GM12878 (cell line): ENCODE measurements at regions not wholly inside any gene's neighbourhood (a gene's known extent, or its start where the extent isn't known, plus 50 kb on each side); places are given as distances from the start of the nearest gene placed in this dataset.

ENCODE experiments used
- ATAC-seq: fragments of 200-7000 bp; cut with Tn5 transposase; 3 replicates; pipeline ENCODE4 v1.9.1; 2020; ENCODE audit warnings: mild to moderate bottlenecking, moderate library complexity
- BruUV-seq: library from RNA; stranded (reverse); fragments of 400-500 nt; replicated peaks from 2 replicates; lab custom pipeline; 2021; lab: Mats Ljungman, UMichigan
- CTCF ChIA-PET: fragments of 300-600 bp; sonication (Branson Sonifier 250); formaldehyde crosslinking; extraction: SDS; loops from one replicate; lab custom pipeline; 2021; ENCODE audit warnings: inconsistent platforms; lab: Yijun Ruan, JAX
- POLR2A ChIA-PET: fragments of 350-600 bp; formaldehyde crosslinking; extraction: SDS; loops from one replicate; lab custom pipeline; 2021; ENCODE audit warnings: inconsistent platforms; lab: Charles Lee
- RAD21 ChIA-PET: fragments of 300-600 bp; sonication (Branson Sonifier 250); formaldehyde crosslinking; loops from one replicate; lab custom pipeline; 2023; ENCODE audit warnings: antibody characterized with exemption; ENCODE audit not compliant: unreplicated experiment; lab: Charles Lee
- SMC1A ChIA-PET: fragments of 300-600 bp; sonication (Branson Sonifier 250); formaldehyde crosslinking; loops from one replicate; lab custom pipeline; 2023; ENCODE audit not compliant: unreplicated experiment, uncharacterized antibody; lab: Charles Lee
- DNase-seq: peaks from one replicate; pipeline ENCODE4 v3.0.0-alpha.2; 2011; ENCODE audit warnings: low read depth, low spot score
- FAIRE-seq: peaks from 3 replicates; lab custom pipeline; 2011; peaks lifted over from hg19 to GRCh38; lab: Jason Lieb, UNC
- H2AFZ ChIP-seq: 2 replicates; pipeline ENCODE4 v1.6.0; 2011; ENCODE audit warnings: low read depth, low read length, control low read depth; ENCODE audit not compliant: control insufficient read depth
- H3K27ac ChIP-seq: 2 replicates; pipeline ENCODE4 v1.5.1; 2011; ENCODE audit warnings: control low read depth; ENCODE audit not compliant: control insufficient read depth, insufficient read depth
- H3K27me3 ChIP-seq, 2 experiments: replicated peaks in 1 of 2; 2 replicates each; pipeline versions ENCODE4 v1.6.0 to v1.6.1; 2011; ENCODE audit warnings: low read length in 1 of 2; ENCODE audit not compliant: control insufficient read depth in 2 of 2, insufficient read depth in 2 of 2
- H3K36me3 ChIP-seq, 2 experiments: 2 replicates each; pipeline ENCODE4 v1.5.1; 2011; ENCODE audit warnings: low read length in 1 of 2; ENCODE audit not compliant: control insufficient read depth in 2 of 2, insufficient read depth in 2 of 2
- H3K4me1 ChIP-seq: 2 replicates; pipeline ENCODE4 v1.6.1; 2011; ENCODE audit warnings: mild to moderate bottlenecking, low read length, moderate library complexity, mixed read lengths; ENCODE audit not compliant: control insufficient read depth, insufficient read depth
- H3K4me2 ChIP-seq: 2 replicates; pipeline ENCODE4 v1.6.0; 2011; ENCODE audit warnings: control low read depth; ENCODE audit not compliant: control insufficient read depth, insufficient read depth
- H3K4me3 ChIP-seq: fragments of 200-600 bp; sonication (generic); 2 replicates; pipeline ENCODE4 v1.5.1; 2016
- H3K79me2 ChIP-seq: 2 replicates; pipeline ENCODE4 v1.6.0; 2011; ENCODE audit warnings: low read length; ENCODE audit not compliant: control insufficient read depth, insufficient read depth
- H3K9ac ChIP-seq: 2 replicates; pipeline ENCODE4 v1.8.0; 2011; ENCODE audit warnings: low read length, control low read depth, mixed read lengths; ENCODE audit not compliant: control insufficient read depth, insufficient read depth
- H3K9me3 ChIP-seq: replicated peaks from 3 replicates; pipeline ENCODE4 v1.5.1; 2011; ENCODE audit warnings: mild to moderate bottlenecking, low read length; ENCODE audit not compliant: control insufficient read depth, insufficient read depth
- H4K20me1 ChIP-seq: 2 replicates; pipeline ENCODE4 v1.6.0; 2011; ENCODE audit not compliant: control insufficient read depth, insufficient read depth
- ATF7 ChIP-seq: fragments of 450-650 bp; IDR thresholded peaks from 2 replicates; pipeline ENCODE4 v1.6.1; 2016; ENCODE audit warnings: low read depth, mild to moderate bottlenecking
- BHLHE40 ChIP-seq, 2 experiments: fragments of 450-650 bp in 1 of 2; IDR thresholded peaks; 2 replicates each; pipeline ENCODE4 v1.6.1; 2011 to 2017; ENCODE audit warnings: low read depth in 2 of 2, borderline replicate concordance in 1 of 2, improper control_type of control experiment in 1 of 2, low read length in 1 of 2, mild to moderate bottlenecking in 1 of 2
- CBX3 ChIP-seq: fragments of 200-600 bp; sonication (generic); IDR thresholded peaks from 2 replicates; pipeline ENCODE4 v1.6.1; 2016; ENCODE audit warnings: low read depth, borderline replicate concordance
- CEBPB ChIP-seq, 2 experiments: fragments of 150-350 bp in 1 of 2; IDR thresholded peaks; 2 replicates each; pipeline ENCODE4 v1.6.1; 2012 to 2014; ENCODE audit warnings: low read depth in 2 of 2, low read length in 2 of 2, borderline replicate concordance in 1 of 2, inconsistent platforms in 1 of 2
- EGR1 ChIP-seq, 2 experiments: IDR thresholded peaks; 1 replicate in 1 of 2; 2 replicates in 1 of 2; pipeline ENCODE4 v1.6.1; 2011 to 2012; ENCODE audit warnings: low read depth in 2 of 2, low read length in 2 of 2, borderline replicate concordance in 1 of 2, mild to moderate bottlenecking in 1 of 2, moderate library complexity in 1 of 2
- ETV6 ChIP-seq, 2 experiments: fragments of 450-650 bp in 1 of 2; IDR thresholded peaks in 1 of 2; conservative IDR thresholded peaks in 1 of 2; 2 replicates each; pipeline ENCODE4 v1.6.1; 2014; ENCODE audit warnings: antibody characterized with exemption in 1 of 2, borderline replicate concordance in 1 of 2, low read depth in 1 of 2, mild to moderate bottlenecking in 1 of 2, moderate library complexity in 1 of 2
- NRF1 ChIP-seq: conservative IDR thresholded peaks from 2 replicates; pipeline ENCODE4 v1.6.1; 2011; ENCODE audit warnings: mild to moderate bottlenecking, low read depth, low read length, improper control_type of control experiment
- RAD21 ChIP-seq: IDR thresholded peaks from 2 replicates; pipeline ENCODE4 v1.6.1; 2011; ENCODE audit warnings: mild to moderate bottlenecking, low read depth, low read length, moderate library complexity; ENCODE audit not compliant: insufficient read depth
- RBBP5 ChIP-seq: fragments of 200-600 bp; sonication (generic); conservative IDR thresholded peaks from 2 replicates; pipeline ENCODE4 v1.6.1; 2016
- SIN3A ChIP-seq: IDR thresholded peaks from 2 replicates; pipeline ENCODE4 v1.6.1; 2012; ENCODE audit warnings: low read depth, low read length, improper control_type of control experiment
- SIX5 ChIP-seq: IDR thresholded peaks from 2 replicates; pipeline ENCODE4 v1.6.1; 2011; ENCODE audit warnings: mild to moderate bottlenecking, low read depth, low read length, moderate library complexity; ENCODE audit not compliant: severe bottlenecking
- SP1 ChIP-seq: IDR thresholded peaks from one replicate; pipeline ENCODE4 v1.6.1; 2011; ENCODE audit warnings: low read depth, low read length
- SPI1 ChIP-seq: IDR thresholded peaks from 2 replicates; pipeline ENCODE4 v1.6.1; 2011; ENCODE audit warnings: low read depth, mild to moderate bottlenecking, low read length, moderate library complexity, borderline replicate concordance; ENCODE audit not compliant: insufficient read depth
- SREBF1 ChIP-seq: IDR thresholded peaks from 2 replicates; pipeline ENCODE4 v1.6.1; 2012; ENCODE audit warnings: mild to moderate bottlenecking, low read length
- SUPT20H ChIP-seq: IDR thresholded peaks from 2 replicates; pipeline ENCODE4 v1.6.1; 2011; ENCODE audit warnings: low read depth, mild to moderate bottlenecking, low read length, moderate library complexity, borderline replicate concordance; ENCODE audit not compliant: control insufficient read depth
- TCF12 ChIP-seq: IDR thresholded peaks from 2 replicates; pipeline ENCODE4 v1.6.1; 2011; ENCODE audit warnings: low read depth, mild to moderate bottlenecking, low read length
- ZNF207 ChIP-seq: fragments of 450-650 bp; IDR thresholded peaks from 2 replicates; pipeline ENCODE4 v1.6.1; 2014; ENCODE audit warnings: antibody characterized with exemption, mild to moderate bottlenecking, borderline replicate concordance
- ZNF274 ChIP-seq: IDR thresholded peaks from one replicate; pipeline ENCODE4 v1.8.0; 2011; ENCODE audit not compliant: insufficient read length, insufficient read depth
- WGBS: methylation state at CpG from one replicate; pipeline ENCODE4 v1.1.6; 2016; ENCODE audit warnings: low lambda C conversion rate; ENCODE audit not compliant: insufficient replicate concordance, insufficient coverage; ENCODE audit errors: missing lambda C conversion rate; 5-methylcytosine and 5-hydroxymethylcytosine counted together
- in situ Hi-C: fragments of 300-500 bp; cut with MboI; formaldehyde crosslinking; loops from 9 replicates; pipeline ENCODE4 v1.14.3; 2018; ENCODE audit warnings: mixed read lengths
- intact Hi-C: fragments of 100-400 bp; cut with micrococcal nuclease; formaldehyde crosslinking; loops from one replicate; pipeline ENCODE4 v1.14.2; 2022; ENCODE audit not compliant: unreplicated experiment
- TF ChIP-seq, protein P1 (sequence below): fragments of 450-650 bp; IDR thresholded peaks from 2 replicates; pipeline ENCODE4 v1.6.1; 2017; ENCODE audit warnings: mild to moderate bottlenecking, moderate library complexity
- TF ChIP-seq, protein P2 (sequence below): fragments of 450-650 bp; IDR thresholded peaks from 2 replicates; pipeline ENCODE4 v1.6.1; 2017; ENCODE audit warnings: mild to moderate bottlenecking, low read depth, inconsistent platforms; ENCODE audit not compliant: poor library complexity, severe bottlenecking

DNA sequence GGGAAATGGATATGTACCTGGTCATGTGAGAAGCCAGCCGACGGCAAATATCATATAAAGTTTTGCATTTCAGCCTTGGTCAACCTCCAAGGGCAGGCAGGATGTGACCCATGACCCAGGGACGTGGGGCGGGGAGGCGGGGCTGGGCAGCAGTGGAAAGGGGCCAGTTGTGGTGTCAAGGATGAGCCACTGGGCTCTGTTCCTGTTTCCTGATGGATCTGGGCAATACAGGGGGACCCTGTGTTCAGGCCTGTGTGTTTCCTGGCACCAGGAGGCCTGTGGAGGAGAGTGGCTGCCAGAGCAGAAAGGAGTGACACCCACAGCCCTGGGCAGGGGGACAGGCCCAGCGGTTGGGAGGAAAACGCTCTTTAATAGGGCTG lies 106.9 kb downstream of the GATA6 start:
- SMC1A ChIA-PET, result interaction anchor here (0.7 kb wide), 1 partner anchor 277 kb away, joined by 3 read pairs; no protein-coding TSS in a partner anchor
- FAIRE-seq (no peak), ATAC-seq (no peak), DNase-seq (no peak)
- Histone ChIP-seq H3K36me3 (no peaks in the 10 kb centered on the region), H2AFZ (no peak overlapping the region), H3K4me3 (no peak overlapping the region), H3K4me1 (no peaks in the 10 kb centered on the region), H4K20me1 (no peaks in the 10 kb centered on the region), H3K27ac (no peak overlapping the region), H3K79me2 (no peaks in the 10 kb centered on the region), H3K9me3 (no peaks in the 10 kb centered on the region), H3K9ac (no peak overlapping the region), H3K4me2 (no peak overlapping the region), H3K27me3 (no peaks in the 10 kb centered on the region)
- in situ Hi-C loops (no loop called here), intact Hi-C loops (no loop called here)
- CTCF ChIA-PET, result no interaction called here
- POLR2A ChIA-PET, result no interaction called here
- WGBS, result 51% methylated on average over 7 of the region's 7 CpGs
- no TSS peak for BruUV-seq
- RAD21 ChIA-PET, result no interaction called here
- TF ChIP-seq SREBF1 (no peak), CEBPB (IDR thresholded peaks at IDR 0.05; ENCODE audit: borderline replicate concordance in 1 of 2, low read depth in 2 of 2, low read length in 2 of 2) (no peak), RBBP5 (no peak), SIX5 (no peak), BHLHE40 (IDR thresholded peaks at IDR 0.05; ENCODE audit: borderline replicate concordance in 1 of 2, low read depth in 2 of 2, low read length in 1 of 2) (no peak), EGR1 (IDR thresholded peaks at IDR 0.05; ENCODE audit: borderline replicate concordance in 1 of 2, low read depth in 2 of 2, low read length in 2 of 2) (no peak), ETV6 (conservative IDR thresholded peaks at IDR 0.05 in 1 of 2, IDR thresholded peaks at IDR 0.05 in 1 of 2; ENCODE audit: borderline replicate concordance in 1 of 2, low read depth in 1 of 2) (no peak), SP1 (no peak), ZNF207 (no peak), ZNF274 (no peak), CBX3 (no peak), SIN3A (no peak), ATF7 (no peak), RAD21 (no peak), SPI1 (no peak), SUPT20H (no peak), TCF12 (no peak), NRF1 (no peak)
- TF ChIP-seq, protein P1, sequence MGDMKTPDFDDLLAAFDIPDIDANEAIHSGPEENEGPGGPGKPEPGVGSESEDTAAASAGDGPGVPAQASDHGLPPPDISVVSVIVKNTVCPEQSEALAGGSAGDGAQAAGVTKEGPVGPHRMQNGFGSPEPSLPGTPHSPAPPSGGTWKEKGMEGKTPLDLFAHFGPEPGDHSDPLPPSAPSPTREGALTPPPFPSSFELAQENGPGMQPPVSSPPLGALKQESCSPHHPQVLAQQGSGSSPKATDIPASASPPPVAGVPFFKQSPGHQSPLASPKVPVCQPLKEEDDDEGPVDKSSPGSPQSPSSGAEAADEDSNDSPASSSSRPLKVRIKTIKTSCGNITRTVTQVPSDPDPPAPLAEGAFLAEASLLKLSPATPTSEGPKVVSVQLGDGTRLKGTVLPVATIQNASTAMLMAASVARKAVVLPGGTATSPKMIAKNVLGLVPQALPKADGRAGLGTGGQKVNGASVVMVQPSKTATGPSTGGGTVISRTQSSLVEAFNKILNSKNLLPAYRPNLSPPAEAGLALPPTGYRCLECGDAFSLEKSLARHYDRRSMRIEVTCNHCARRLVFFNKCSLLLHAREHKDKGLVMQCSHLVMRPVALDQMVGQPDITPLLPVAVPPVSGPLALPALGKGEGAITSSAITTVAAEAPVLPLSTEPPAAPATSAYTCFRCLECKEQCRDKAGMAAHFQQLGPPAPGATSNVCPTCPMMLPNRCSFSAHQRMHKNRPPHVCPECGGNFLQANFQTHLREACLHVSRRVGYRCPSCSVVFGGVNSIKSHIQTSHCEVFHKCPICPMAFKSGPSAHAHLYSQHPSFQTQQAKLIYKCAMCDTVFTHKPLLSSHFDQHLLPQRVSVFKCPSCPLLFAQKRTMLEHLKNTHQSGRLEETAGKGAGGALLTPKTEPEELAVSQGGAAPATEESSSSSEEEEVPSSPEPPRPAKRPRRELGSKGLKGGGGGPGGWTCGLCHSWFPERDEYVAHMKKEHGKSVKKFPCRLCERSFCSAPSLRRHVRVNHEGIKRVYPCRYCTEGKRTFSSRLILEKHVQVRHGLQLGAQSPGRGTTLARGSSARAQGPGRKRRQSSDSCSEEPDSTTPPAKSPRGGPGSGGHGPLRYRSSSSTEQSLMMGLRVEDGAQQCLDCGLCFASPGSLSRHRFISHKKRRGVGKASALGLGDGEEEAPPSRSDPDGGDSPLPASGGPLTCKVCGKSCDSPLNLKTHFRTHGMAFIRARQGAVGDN, result no peak
- TF ChIP-seq, protein P2, sequence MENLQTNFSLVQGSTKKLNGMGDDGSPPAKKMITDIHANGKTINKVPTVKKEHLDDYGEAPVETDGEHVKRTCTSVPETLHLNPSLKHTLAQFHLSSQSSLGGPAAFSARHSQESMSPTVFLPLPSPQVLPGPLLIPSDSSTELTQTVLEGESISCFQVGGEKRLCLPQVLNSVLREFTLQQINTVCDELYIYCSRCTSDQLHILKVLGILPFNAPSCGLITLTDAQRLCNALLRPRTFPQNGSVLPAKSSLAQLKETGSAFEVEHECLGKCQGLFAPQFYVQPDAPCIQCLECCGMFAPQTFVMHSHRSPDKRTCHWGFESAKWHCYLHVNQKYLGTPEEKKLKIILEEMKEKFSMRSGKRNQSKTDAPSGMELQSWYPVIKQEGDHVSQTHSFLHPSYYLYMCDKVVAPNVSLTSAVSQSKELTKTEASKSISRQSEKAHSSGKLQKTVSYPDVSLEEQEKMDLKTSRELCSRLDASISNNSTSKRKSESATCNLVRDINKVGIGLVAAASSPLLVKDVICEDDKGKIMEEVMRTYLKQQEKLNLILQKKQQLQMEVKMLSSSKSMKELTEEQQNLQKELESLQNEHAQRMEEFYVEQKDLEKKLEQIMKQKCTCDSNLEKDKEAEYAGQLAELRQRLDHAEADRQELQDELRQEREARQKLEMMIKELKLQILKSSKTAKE, result no peak
